Naive thymus-derived CD8-positive, alpha-beta T cell (primary cell): ENCODE measurements at regions not wholly inside any gene's neighbourhood (a gene's known extent, or its start where the extent isn't known, plus 50 kb on each side); places are given as distances from the start of the nearest gene placed in this dataset.

Source experiments
- ATAC-seq, 2 donors: fragments of 150-1000 bp; cut with Tn5 transposase in 1 of 2; sonication (Bioruptor Pico), chemical (Tn5 transposase) in 1 of 2; 1 replicate in 1 of 2; 2 replicates in 1 of 2; pipeline ENCODE4 v1.10.0; 2021; ENCODE audit warnings: mild to moderate bottlenecking in 2 of 2, moderate library complexity in 2 of 2
- POLR2A ChIA-PET: fragments of 350-600 bp; sonication (Branson Sonifier 250); formaldehyde crosslinking; loops from one replicate; lab custom pipeline; 2021; ENCODE audit warnings: antibody characterized with exemption; lab: Charles Lee
- DNase-seq, 10 donors: peaks; one replicate each; pipeline versions ENCODE4 v3.0.0 to v3.0.0-alpha.2; 2020 to 2022
- H3K27ac Mint-ChIP-seq, 10 donors: one replicate each; pipeline ENCODE4 v1.8.0; 2020 to 2022; ENCODE audit warnings: mild to moderate bottlenecking in 10 of 10, mixed read lengths in 10 of 10, moderate library complexity in 4 of 10, inconsistent platforms in 1 of 10
- H3K27me3 Mint-ChIP-seq, 5 donors: one replicate each; pipeline ENCODE4 v1.8.0; 2021 to 2022; ENCODE audit warnings: mixed read lengths in 5 of 5
- H3K36me3 Mint-ChIP-seq, 3 donors: one replicate each; pipeline ENCODE4 v1.8.0; 2020 to 2022; ENCODE audit warnings: mixed read lengths in 3 of 3, mild to moderate bottlenecking in 2 of 3, inconsistent platforms in 1 of 3
- H3K4me1 Mint-ChIP-seq, 4 donors: one replicate each; pipeline ENCODE4 v1.8.0; 2021 to 2022; ENCODE audit warnings: mixed read lengths in 4 of 4
- H3K4me3 Mint-ChIP-seq, 10 donors: one replicate each; pipeline ENCODE4 v1.8.0; 2020 to 2022; ENCODE audit warnings: mild to moderate bottlenecking in 10 of 10, mixed read lengths in 10 of 10, moderate library complexity in 6 of 10, inconsistent platforms in 1 of 10
- H3K9me3 Mint-ChIP-seq, 9 donors: one replicate each; pipeline ENCODE4 v1.8.0; 2020 to 2022; ENCODE audit warnings: mixed read lengths in 9 of 9, mild to moderate bottlenecking in 3 of 9, inconsistent platforms in 1 of 9, moderate library complexity in 1 of 9

DNA sequence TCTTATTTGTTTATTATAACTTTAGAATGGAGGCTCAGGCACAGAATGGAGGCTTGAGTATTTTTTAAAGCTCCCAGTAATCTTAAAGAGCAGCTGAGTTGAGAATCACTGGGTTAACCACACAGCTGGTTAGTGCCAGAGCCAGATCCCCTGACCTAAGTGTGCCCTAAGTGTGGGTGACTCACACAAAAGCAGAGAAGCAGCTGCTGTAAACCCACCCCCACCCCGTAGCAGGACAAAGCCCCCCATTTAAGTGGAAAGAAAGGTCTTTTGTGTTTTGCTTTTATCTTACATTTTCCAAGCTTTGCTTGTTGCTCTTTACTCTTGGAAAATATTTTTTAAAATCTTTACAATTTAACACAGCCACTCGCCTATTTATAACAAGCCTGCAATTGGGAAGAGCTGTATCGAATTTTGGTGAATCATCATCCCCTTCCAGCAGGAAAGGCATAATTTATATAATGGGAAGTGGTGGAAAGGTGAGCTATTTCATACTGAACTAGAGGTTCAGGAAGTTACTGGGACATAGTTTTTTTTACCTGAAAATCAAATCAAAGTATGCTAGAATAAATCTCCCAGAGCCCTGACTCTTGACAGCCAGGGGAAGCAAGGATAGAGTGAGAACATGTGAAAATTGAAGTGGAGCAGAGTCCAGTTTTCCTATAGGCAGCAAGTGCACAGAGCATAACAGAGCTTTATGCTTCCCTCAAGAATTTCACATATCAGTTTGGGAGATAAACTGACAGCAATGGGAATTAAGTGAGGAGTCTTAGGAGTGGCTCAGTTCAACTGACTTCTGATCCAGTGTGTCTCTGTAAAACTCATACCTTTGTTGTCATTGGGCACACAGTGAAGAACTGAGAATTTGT lies 405.7 kb downstream of the AASDHPPT start:
- DNase-seq (no peak), ATAC-seq (no peak)
- H3K9me3 Mint-ChIP-seq, result peaks cover 0 to 11% (median 2%) of the 10 kb centered on the region in 9 donors
- POLR2A ChIA-PET, result no interaction called here
- no peaks in the 10 kb centered on the region for H3K36me3 Mint-ChIP-seq
- no peak overlapping the region for H3K4me3 Mint-ChIP-seq
- H3K27me3 Mint-ChIP-seq, result no peaks in the 10 kb centered on the region
- no peak overlapping the region for H3K27ac Mint-ChIP-seq
- H3K4me1 Mint-ChIP-seq, result no peaks in the 10 kb centered on the region

DNA sequence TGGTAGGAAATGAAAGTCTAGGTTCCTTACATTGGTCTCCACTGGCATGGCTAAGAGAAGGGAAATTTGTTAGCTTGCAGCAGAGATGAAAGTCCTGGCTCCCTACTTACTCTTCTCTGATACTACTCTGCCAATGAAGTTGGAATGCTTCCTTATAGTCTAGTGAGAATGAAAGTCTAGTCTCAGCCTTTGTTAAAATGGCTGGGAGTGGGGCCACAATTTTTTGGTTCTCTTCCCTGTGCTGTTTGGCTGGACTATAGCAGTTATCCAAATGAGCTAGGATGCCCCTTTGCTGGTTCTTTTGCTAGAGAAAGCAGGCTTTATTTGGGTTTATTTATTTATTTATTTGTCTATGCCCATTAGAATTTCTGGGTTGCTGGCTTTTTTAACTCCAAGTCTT lies 414.3 kb downstream of the AASDHPPT start:
- Mint-ChIP-seq H3K27ac (no peak overlapping the region), H3K27me3 (no peaks in the 10 kb centered on the region), H3K36me3 (no peaks in the 10 kb centered on the region), H3K9me3 (peaks cover 3 to 40% (median 11%) of the 10 kb centered on the region in 9 donors), H3K4me3 (no peak overlapping the region), H3K4me1 (no peaks in the 10 kb centered on the region)
- DNase-seq, result no peak
- ATAC-seq, result no peak
- POLR2A ChIA-PET, result no interaction called here

DNA sequence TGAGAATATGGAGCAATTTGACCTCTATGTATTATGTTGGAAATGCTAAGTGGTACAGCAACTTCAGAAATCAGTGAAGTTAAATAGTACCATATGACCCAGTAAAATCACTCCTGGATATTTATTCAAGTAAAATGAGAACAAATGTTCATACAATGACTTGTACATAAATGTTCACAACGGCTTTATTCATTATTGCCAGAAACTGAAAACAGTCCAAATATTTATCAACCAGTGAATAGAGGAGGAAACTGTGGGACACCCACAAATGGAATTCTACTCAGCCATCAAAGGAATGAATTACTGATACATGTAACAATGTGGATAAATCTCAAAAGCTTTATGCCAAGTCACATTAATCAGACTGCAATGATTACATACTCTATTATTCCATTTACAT lies 416.3 kb downstream of the AASDHPPT start:
- ATAC-seq, result no peak
- POLR2A ChIA-PET, result no interaction called here
- Mint-ChIP-seq H3K27ac (no peak overlapping the region), H3K9me3 (peaks cover 3 to 32% (median 13%) of the 10 kb centered on the region in 9 donors), H3K27me3 (no peaks in the 10 kb centered on the region), H3K4me3 (no peak overlapping the region), H3K4me1 (no peaks in the 10 kb centered on the region), H3K36me3 (no peaks in the 10 kb centered on the region)
- no peak for DNase-seq

DNA sequence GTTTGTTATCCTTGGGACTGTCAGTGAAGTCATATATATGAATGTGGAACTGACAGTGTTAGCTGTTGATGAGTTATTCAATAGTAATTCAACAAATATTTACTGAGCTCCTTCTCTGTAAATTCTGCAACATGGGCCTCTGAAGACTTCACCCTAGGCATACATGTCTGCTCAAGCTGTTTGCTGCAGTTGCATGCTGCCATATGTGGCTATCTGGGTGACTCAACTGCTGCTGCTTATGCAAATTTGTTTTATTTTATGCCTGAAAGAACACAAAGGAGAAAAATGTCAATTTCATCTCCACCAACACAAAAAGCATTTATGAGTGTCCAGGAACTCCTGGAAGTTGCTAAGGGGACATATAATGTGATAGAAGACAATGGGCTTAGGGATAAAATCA lies 417.6 kb downstream of the AASDHPPT start:
- peaks cover 0 to 23% (median 12%) of the 10 kb centered on the region in 9 donors for H3K9me3 Mint-ChIP-seq
- POLR2A ChIA-PET, result no interaction called here
- no peaks in the 10 kb centered on the region for H3K27me3 Mint-ChIP-seq
- no peak for DNase-seq
- no peaks in the 10 kb centered on the region for H3K4me1 Mint-ChIP-seq
- H3K4me3 Mint-ChIP-seq, result no peak overlapping the region
- no peaks in the 10 kb centered on the region for H3K36me3 Mint-ChIP-seq
- ATAC-seq, result no peak
- no peak overlapping the region for H3K27ac Mint-ChIP-seq

DNA sequence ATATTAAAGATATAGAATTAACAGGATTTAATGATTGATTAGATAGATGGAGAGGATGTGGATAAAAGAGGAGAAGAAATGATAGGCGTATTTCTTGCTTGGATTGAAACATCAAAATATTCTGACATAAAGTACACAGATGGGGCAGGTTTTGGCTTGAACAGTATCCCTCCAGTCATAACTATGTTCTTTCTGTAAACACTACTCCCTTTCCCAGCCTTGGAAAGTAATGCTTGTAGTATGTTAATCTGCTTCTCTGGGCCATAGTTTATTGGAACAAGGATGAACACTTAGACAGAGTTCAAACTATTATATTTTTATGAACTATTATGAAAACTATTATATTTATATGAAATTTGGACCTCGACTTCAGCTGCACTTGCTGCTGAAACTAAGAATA lies 419.2 kb downstream of the AASDHPPT start:
- H3K9me3 Mint-ChIP-seq, result peaks cover 0 to 15% (median 7%) of the 10 kb centered on the region in 9 donors
- H3K4me3 Mint-ChIP-seq, result no peak overlapping the region
- no peak for DNase-seq
- no peak overlapping the region for H3K27ac Mint-ChIP-seq
- ATAC-seq, result no peak
- no peaks in the 10 kb centered on the region for H3K4me1 Mint-ChIP-seq
- POLR2A ChIA-PET, result no interaction called here
- no peaks in the 10 kb centered on the region for H3K36me3 Mint-ChIP-seq
- no peaks in the 10 kb centered on the region for H3K27me3 Mint-ChIP-seq

DNA sequence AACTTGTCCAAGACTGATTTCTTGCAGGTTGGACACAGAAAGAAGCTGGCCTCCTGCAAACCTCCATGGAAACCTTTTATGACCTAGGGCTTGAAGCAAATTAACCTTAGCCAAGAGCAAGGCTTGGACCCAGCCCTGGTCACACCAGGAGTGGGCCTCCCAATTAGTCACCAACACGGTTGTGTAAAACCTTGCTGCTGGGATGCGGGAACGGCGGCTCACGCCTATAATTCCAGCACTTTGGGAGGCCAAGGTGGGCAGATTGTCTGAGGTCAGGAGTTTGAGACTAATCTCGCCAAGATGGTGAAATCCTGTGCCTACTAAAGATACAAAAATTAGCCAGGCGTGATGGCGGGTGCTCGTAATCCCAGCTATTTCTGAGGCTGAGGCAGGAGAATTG lies 419.9 kb downstream of the AASDHPPT start:
- POLR2A ChIA-PET, result no interaction called here
- Mint-ChIP-seq H3K36me3 (no peaks in the 10 kb centered on the region), H3K9me3 (peaks cover 0 to 15% (median 6%) of the 10 kb centered on the region in 9 donors), H3K4me1 (no peaks in the 10 kb centered on the region), H3K27ac (no peak overlapping the region), H3K27me3 (no peaks in the 10 kb centered on the region), H3K4me3 (no peak overlapping the region)
- DNase-seq (no peak), ATAC-seq (no peak)

DNA sequence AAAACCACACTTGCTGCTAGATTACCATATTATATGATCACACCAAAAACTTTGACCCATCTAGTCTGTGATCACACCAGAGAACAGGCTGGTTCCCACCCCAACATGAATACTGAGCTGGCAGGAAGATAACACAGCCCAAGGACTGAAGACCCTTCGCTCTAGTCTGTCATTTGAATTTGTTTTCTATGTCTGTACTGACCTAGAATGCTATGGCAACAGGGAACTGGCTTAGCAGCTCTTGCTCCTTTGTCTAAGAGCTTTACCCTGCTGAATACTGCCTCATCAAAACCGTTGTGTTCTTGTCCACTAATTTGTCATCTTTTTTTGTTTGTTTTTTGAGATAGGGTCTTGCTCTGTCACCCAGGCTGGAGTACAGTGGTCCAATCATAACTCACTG lies 420.4 kb downstream of the AASDHPPT start:
- Mint-ChIP-seq H3K4me3 (no peak overlapping the region), H3K27ac (no peak overlapping the region), H3K36me3 (no peaks in the 10 kb centered on the region), H3K4me1 (no peaks in the 10 kb centered on the region), H3K27me3 (no peaks in the 10 kb centered on the region), H3K9me3 (peaks cover 0 to 15% (median 5%) of the 10 kb centered on the region in 9 donors)
- ATAC-seq (no peak), DNase-seq (no peak)
- POLR2A ChIA-PET, result no interaction called here

DNA sequence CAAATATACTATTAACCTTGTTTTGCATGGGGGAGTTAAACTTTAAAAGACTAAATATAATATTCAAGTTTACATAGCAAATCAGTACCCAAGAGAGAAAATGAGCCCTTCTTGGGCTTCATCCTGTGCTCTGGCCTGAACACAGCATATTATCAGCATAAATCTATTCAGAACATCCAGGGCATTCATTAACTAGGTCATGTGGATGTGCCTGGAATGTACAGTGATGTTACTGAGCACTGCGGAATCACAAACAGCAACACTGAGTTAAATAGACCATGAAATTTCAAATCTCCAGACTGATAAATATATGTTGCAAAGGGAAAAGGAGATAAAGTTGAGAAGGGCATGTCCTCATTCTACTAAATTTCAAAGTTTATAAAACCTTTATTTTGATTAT lies 426.4 kb downstream of the AASDHPPT start:
- Mint-ChIP-seq H3K27ac (no peak overlapping the region), H3K27me3 (no peaks in the 10 kb centered on the region), H3K4me1 (no peaks in the 10 kb centered on the region), H3K9me3 (peaks cover 0 to 18% (median 3%) of the 10 kb centered on the region in 9 donors), H3K4me3 (no peak overlapping the region), H3K36me3 (no peaks in the 10 kb centered on the region)
- ATAC-seq, result no peak
- POLR2A ChIA-PET, result no interaction called here
- DNase-seq, result no peak

DNA sequence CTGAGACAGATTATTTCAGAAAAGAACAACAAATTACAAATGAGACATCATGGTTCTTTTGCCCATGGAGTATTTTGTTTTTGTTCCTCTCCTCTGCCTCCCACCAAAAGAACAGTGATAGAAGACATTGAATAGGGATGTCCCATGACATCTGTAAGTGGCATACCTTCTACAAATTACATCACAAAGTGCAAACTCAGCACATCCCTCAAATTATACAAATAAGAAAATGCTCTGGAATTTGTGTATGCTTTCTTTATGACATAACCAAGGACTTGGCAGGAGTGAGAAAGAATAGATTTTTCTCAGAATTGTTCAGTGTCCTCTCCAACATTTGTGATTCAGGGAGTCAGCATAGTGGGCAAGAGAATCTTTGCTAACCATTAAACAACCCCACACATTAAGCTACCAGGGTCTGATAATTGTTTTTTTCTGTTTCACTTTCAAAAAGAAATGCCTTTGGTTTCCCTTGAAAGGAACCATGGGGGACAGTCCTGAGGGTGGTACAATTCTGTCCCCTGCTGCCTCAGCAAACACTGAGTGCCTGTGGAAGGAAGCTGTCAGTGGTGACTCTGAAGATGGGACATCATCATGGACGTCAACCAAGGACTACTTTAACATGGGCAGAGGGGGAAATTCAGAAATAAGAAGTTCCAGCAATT lies 430.3 kb downstream of the AASDHPPT start:
- H3K27ac Mint-ChIP-seq, result no peak overlapping the region
- no peaks in the 10 kb centered on the region for H3K4me1 Mint-ChIP-seq
- POLR2A ChIA-PET, result no interaction called here
- DNase-seq (no peak), ATAC-seq (no peak)
- no peaks in the 10 kb centered on the region for H3K27me3 Mint-ChIP-seq
- peaks cover 0 to 19% (median 2%) of the 10 kb centered on the region in 9 donors for H3K9me3 Mint-ChIP-seq
- no peak overlapping the region for H3K4me3 Mint-ChIP-seq
- H3K36me3 Mint-ChIP-seq, result no peaks in the 10 kb centered on the region

DNA sequence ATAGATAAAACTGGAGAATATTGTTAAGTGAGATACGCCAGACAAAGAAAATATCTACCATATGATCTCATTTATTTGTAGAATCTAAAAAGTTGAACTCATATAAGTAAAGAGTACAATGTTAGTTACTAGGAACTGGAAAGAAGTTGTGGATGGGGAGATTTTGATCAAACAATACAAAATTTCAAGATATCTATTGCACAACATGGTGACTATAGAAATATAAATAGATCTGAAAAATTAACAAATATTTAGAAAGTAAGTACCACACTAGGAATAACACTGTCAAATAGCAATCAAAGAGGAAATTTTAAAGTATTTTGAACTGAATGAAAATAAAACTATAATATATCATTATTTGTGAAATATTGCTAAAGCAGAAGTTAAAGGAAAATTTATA lies 437.2 kb downstream of the AASDHPPT start:
- no peak for ATAC-seq
- DNase-seq, result no peak
- POLR2A ChIA-PET, result no interaction called here
- H3K36me3 Mint-ChIP-seq, result no peaks in the 10 kb centered on the region
- H3K27ac Mint-ChIP-seq, result no peak overlapping the region
- H3K9me3 Mint-ChIP-seq, result peaks cover 0 to 21% (median 10%) of the 10 kb centered on the region in 9 donors
- no peaks in the 10 kb centered on the region for H3K27me3 Mint-ChIP-seq
- no peak overlapping the region for H3K4me3 Mint-ChIP-seq
- no peaks in the 10 kb centered on the region for H3K4me1 Mint-ChIP-seq

DNA sequence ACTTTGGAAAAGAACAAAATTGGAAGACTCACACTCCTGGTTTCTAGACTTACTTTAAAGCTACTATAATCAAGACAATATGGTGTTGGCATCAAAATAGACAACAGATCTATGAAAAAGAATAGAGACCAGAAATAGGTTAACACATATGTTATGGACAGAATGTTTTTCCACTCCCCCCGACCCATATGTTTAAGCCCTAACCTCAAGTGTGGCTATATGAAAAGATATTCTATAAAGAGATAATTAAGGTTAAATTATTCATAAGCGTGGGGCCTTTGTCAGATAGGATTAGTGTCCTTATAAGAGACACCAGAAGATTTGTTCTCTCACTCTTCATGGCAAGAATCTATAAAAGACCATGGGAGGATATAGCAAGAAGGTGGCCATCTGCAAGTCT lies 440.0 kb downstream of the AASDHPPT start:
- no peak overlapping the region for H3K4me3 Mint-ChIP-seq
- POLR2A ChIA-PET, result no interaction called here
- H3K27me3 Mint-ChIP-seq, result no peaks in the 10 kb centered on the region
- peaks cover 0 to 30% (median 10%) of the 10 kb centered on the region in 9 donors for H3K9me3 Mint-ChIP-seq
- no peak overlapping the region for H3K27ac Mint-ChIP-seq
- ATAC-seq (no peak), DNase-seq (no peak)
- H3K36me3 Mint-ChIP-seq, result no peaks in the 10 kb centered on the region
- no peaks in the 10 kb centered on the region for H3K4me1 Mint-ChIP-seq

DNA sequence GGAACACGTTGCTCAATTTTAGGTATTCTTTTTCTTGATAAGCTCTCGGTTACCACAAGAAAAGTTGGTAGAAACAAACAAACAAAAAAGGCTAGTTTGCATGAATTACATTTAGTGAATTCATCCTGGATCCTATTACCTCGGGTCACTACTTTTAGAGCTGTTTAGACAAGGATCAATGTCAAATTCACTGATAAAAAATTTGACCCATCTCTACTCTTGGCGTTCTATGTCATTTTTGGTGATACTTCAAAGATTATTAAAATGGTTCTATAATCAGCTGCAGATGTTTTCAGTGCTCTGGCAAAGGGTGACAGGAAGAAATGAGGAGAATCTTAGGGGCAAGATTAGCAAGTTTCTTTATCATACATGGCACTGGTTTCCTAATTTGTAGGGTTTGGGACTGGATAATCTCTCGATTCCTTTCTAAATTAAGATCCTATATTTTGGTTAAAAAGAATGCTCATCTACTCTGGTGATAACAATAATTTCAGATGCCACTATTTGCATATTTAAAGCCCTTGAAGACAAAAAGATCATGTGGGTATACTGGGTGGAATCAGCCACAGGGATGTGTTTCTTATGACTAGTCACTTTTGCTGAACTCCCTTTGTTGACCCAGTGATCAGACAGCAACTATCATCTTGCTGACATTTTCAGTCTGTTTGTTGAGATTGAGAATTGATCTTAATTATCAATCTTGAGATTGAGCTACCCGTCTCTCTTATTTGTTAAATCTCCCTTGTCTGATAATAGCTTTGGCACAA lies 442.9 kb downstream of the AASDHPPT start:
- Mint-ChIP-seq H3K27me3 (no peaks in the 10 kb centered on the region), H3K4me1 (no peaks in the 10 kb centered on the region), H3K4me3 (no peak overlapping the region), H3K36me3 (no peaks in the 10 kb centered on the region), H3K9me3 (peaks cover 0 to 25% (median 14%) of the 10 kb centered on the region in 9 donors), H3K27ac (no peak overlapping the region)
- DNase-seq (no peak), ATAC-seq (no peak)
- POLR2A ChIA-PET, result no interaction called here

DNA sequence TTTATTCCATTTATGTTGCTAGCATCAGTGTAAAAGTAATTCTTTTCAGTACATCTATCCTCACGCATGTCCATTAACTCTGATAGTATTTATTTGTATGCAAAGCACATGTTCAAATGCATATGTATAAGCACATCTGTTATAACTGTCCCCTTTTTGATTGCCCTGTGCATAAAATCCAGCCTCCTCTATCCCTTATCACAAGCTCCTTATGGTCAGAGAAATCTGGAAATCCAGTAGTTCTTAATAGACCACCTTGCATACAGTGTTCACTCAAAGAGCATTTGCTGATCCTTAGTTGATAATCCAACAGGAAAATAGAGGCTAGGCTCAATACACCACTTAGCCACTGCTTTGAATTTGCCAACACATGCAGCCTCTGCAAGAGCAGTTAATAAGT lies 443.5 kb downstream of the AASDHPPT start:
- no peaks in the 10 kb centered on the region for H3K36me3 Mint-ChIP-seq
- DNase-seq, result no peak
- H3K27ac Mint-ChIP-seq, result no peak overlapping the region

More for the DNA sequence above, 443.5 kb downstream of the AASDHPPT start:
- H3K9me3 Mint-ChIP-seq, result peaks cover 0 to 25% (median 15%) of the 10 kb centered on the region in 9 donors
- no peaks in the 10 kb centered on the region for H3K27me3 Mint-ChIP-seq
- H3K4me3 Mint-ChIP-seq, result no peak overlapping the region
- no peaks in the 10 kb centered on the region for H3K4me1 Mint-ChIP-seq
- POLR2A ChIA-PET, result no interaction called here
- no peak for ATAC-seq
